GM23338 (cell line): ENCODE measurements at regions not wholly inside any gene's neighbourhood (a gene's known extent, or its start where the extent isn't known, plus 50 kb on each side); places are given as distances from the start of the nearest gene placed in this dataset.

Source experiments
- ATAC-seq: fragments of 200-7000 bp; cut with Tn5 transposase; 3 replicates; pipeline ENCODE4 v1.9.1; 2020
- DNase-seq: peaks from one replicate; pipeline ENCODE4 v3.0.0-alpha.2; 2015; ENCODE audit warnings: low spot score
- H2AFZ ChIP-seq: fragments of 200-600 bp; sonication (generic); 2 replicates; pipeline ENCODE4 v1.8.0; 2016; ENCODE audit warnings: antibody characterized with exemption, mild to moderate bottlenecking, moderate library complexity
- H3F3A ChIP-seq: fragments of 200-600 bp; sonication (generic); replicated peaks from 2 replicates; pipeline ENCODE4 v1.8.0; 2017; ENCODE audit warnings: antibody characterized with exemption, mixed run types, low read depth
- H3K27ac ChIP-seq: fragments of 200-600 bp; sonication (generic); 2 replicates; pipeline ENCODE4 v1.6.1; 2016; ENCODE audit warnings: low read depth
- H3K27me3 ChIP-seq: fragments of 200-600 bp; sonication (generic); 2 replicates; pipeline ENCODE4 v1.8.0; 2016; ENCODE audit warnings: mild to moderate bottlenecking, mixed run types, moderate library complexity; ENCODE audit not compliant: insufficient read depth
- H3K36me3 ChIP-seq: fragments of 200-600 bp; sonication (generic); 2 replicates; pipeline ENCODE4 v1.8.0; 2016; ENCODE audit warnings: mild to moderate bottlenecking; ENCODE audit not compliant: insufficient read depth
- H3K4me1 ChIP-seq: fragments of 200-600 bp; sonication (generic); 2 replicates; pipeline ENCODE4 v1.8.0; 2016; ENCODE audit warnings: mild to moderate bottlenecking, moderate library complexity; ENCODE audit not compliant: insufficient read depth
- H3K4me2 ChIP-seq: fragments of 200-600 bp; sonication (generic); 2 replicates; pipeline ENCODE4 v1.7.1; 2017; ENCODE audit warnings: mixed run types
- H3K4me3 ChIP-seq: fragments of 200-600 bp; sonication (generic); 2 replicates; pipeline ENCODE4 v1.6.1; 2016; ENCODE audit warnings: mixed run types
- H3K79me2 ChIP-seq: fragments of 200-600 bp; sonication (generic); replicated peaks from 2 replicates; pipeline ENCODE4 v1.8.0; 2017; ENCODE audit warnings: mild to moderate bottlenecking; ENCODE audit not compliant: insufficient read depth
- H3K9me2 ChIP-seq: fragments of 200-600 bp; sonication (generic); 2 replicates; pipeline ENCODE4 v1.8.0; 2017; ENCODE audit not compliant: insufficient read depth
- H4K20me1 ChIP-seq: fragments of 200-600 bp; sonication (generic); replicated peaks from 2 replicates; pipeline ENCODE4 v1.8.0; 2017; ENCODE audit warnings: mild to moderate bottlenecking; ENCODE audit not compliant: insufficient read depth
- H3K27ac Mint-ChIP-seq: 2 replicates; pipeline ENCODE4 v1.8.0; 2020; ENCODE audit warnings: inconsistent platforms, mild to moderate bottlenecking, moderate library complexity, mixed read lengths
- H3K27me3 Mint-ChIP-seq: 3 replicates; pipeline ENCODE4 v1.8.0; 2022; ENCODE audit warnings: low read depth, mild to moderate bottlenecking, moderate library complexity, mixed read lengths, inconsistent platforms; ENCODE audit not compliant: insufficient read depth, poor library complexity
- H3K36me3 Mint-ChIP-seq: 3 replicates; pipeline ENCODE4 v1.8.0; 2021; ENCODE audit warnings: low read depth, mild to moderate bottlenecking, inconsistent platforms, moderate library complexity, mixed read lengths
- H3K4me1 Mint-ChIP-seq: 3 replicates; pipeline ENCODE4 v1.8.0; 2020; ENCODE audit warnings: mild to moderate bottlenecking, inconsistent platforms, mixed read lengths
- H3K4me3 Mint-ChIP-seq: 3 replicates; pipeline ENCODE4 v1.8.0; 2021; ENCODE audit warnings: moderate library complexity, mild to moderate bottlenecking, inconsistent platforms, mixed read lengths
- H3K9me3 Mint-ChIP-seq: 3 replicates; pipeline ENCODE4 v1.8.0; 2020; ENCODE audit warnings: moderate library complexity, mild to moderate bottlenecking, inconsistent platforms, mixed read lengths
- CTCF ChIP-seq, 2 experiments: fragments of 200-600 bp in 1 of 2; sonication (generic) in 1 of 2; conservative IDR thresholded peaks; 2 replicates each; pipeline versions ENCODE4 v1.5.1 to v1.6.1; 2016 to 2017; ENCODE audit warnings: antibody characterized with exemption in 2 of 2, low read depth in 2 of 2, mild to moderate bottlenecking in 2 of 2, moderate library complexity in 1 of 2
- EZH2 ChIP-seq: fragments of 200-600 bp; sonication (generic); IDR thresholded peaks from one replicate; pipeline ENCODE4 v1.8.0; 2017; ENCODE audit warnings: antibody characterized with exemption, mild to moderate bottlenecking, low read depth; ENCODE audit not compliant: unreplicated experiment
- EZH2phosphoT487 ChIP-seq: fragments of 200-600 bp; sonication (generic); IDR thresholded peaks from one replicate; pipeline ENCODE4 v1.8.1; 2018; ENCODE audit warnings: antibody characterized with exemption; ENCODE audit not compliant: unreplicated experiment
- JUNB ChIP-seq: IDR thresholded peaks from one replicate; pipeline ENCODE4 v1.6.1; 2016; ENCODE audit warnings: antibody characterized with exemption; ENCODE audit not compliant: unreplicated experiment
- NANOG ChIP-seq: IDR thresholded peaks from 2 replicates; pipeline ENCODE4 v1.6.1; 2016; ENCODE audit warnings: antibody characterized with exemption, borderline replicate concordance
- POLR2AphosphoS5 ChIP-seq: IDR thresholded peaks from 2 replicates; pipeline ENCODE4 v1.6.1; 2016; ENCODE audit warnings: antibody characterized with exemption, low read depth
- REST ChIP-seq: IDR thresholded peaks from one replicate; pipeline ENCODE4 v1.6.1; 2018; ENCODE audit warnings: antibody characterized with exemption; ENCODE audit not compliant: unreplicated experiment
- STAT1 ChIP-seq: IDR thresholded peaks from one replicate; pipeline ENCODE4 v1.6.1; 2016; ENCODE audit warnings: antibody characterized with exemption; ENCODE audit not compliant: unreplicated experiment
- ZNF114 ChIP-seq: fragments of 250-450 bp; sonication (Bioruptor Pico); IDR thresholded peaks from 2 replicates; pipeline ENCODE4 v1.5.0; 2020; ENCODE audit warnings: mild to moderate bottlenecking, moderate library complexity
- ZNF462 ChIP-seq: fragments of 250-450 bp; sonication (Bioruptor Pico); IDR thresholded peaks from 2 replicates; pipeline ENCODE4 v1.5.0; 2020; ENCODE audit warnings: mild to moderate bottlenecking, moderate library complexity

GRCh38 chr10:78462726-78463228 lies 429.1 kb downstream of the RPS24 start (continued):
- TF ChIP-seq CTCF (conservative IDR thresholded peaks at IDR 0.05; ENCODE audit: low read depth in 2 of 2) (no peak), STAT1 (no peak), EZH2 (no peak), JUNB (no peak), ZNF462 (CRISPR knock-in tag) (no peak), EZH2phosphoT487 (no peak)

- Histone ChIP-seq H4K20me1 (no peaks in the 10 kb centered on the region), H3K9me2 (no peaks in the 10 kb centered on the region), H2AFZ (no peak overlapping the region), H3K36me3 (no peaks in the 10 kb centered on the region), H3K79me2 (no peaks in the 10 kb centered on the region), H3K4me3 (no peak overlapping the region), H3K4me1 (0 out of 2 replicates have a peak, but pooled peaks cover 3% of the 10 kb centered on the region), H3K4me2 (no peak overlapping the region), H3K27me3 (no peaks in the 10 kb centered on the region), H3K27ac (no peak overlapping the region), H3F3A (no peaks in the 10 kb centered on the region)
- DNase-seq (no peak), ATAC-seq (no peak)
- Mint-ChIP-seq H3K27me3 (peaks cover 7% of the 10 kb centered on the region), H3K4me3 (no peak overlapping the region), H3K36me3 (peaks cover 4% of the 10 kb centered on the region; the same call in 2 of the 3 replicates), H3K9me3 (peaks cover 14% of the 10 kb centered on the region; the same call in 2 of the 3 replicates), H3K27ac (no peak overlapping the region), H3K4me1 (peaks cover 14% of the 10 kb centered on the region)
- TF ChIP-seq REST: no peak
- no peak for TF ChIP-seq POLR2AphosphoS5
- no peak for TF ChIP-seq NANOG
- no peak for TF ChIP-seq EZH2phosphoT487
- no peak for TF ChIP-seq ZNF114 (CRISPR knock-in tag)
- TF ChIP-seq CTCF (conservative IDR thresholded peaks at IDR 0.05; ENCODE audit: low read depth in 2 of 2): no peak
These were observed 430.6 kb downstream of the RPS24 start for GRCh38 chr10:78464118-78464855.
